Neural cell (in vitro differentiated cells): ENCODE measurements at regions not wholly inside any gene's neighbourhood (a gene's known extent, or its start where the extent isn't known, plus 50 kb on each side); places are given as distances from the start of the nearest gene placed in this dataset.

ENCODE experiments used
- H2AFZ ChIP-seq: fragments of 200-600, 300-800 bp; sonication (generic), shearing (Covaris generic); 2 replicates; pipeline ENCODE4 v1.6.0; 2014; ENCODE audit warnings: low read depth, mild to moderate bottlenecking, antibody characterized with exemption, low read length, moderate library complexity
- H3F3A ChIP-seq: fragments of 200-600 bp; shearing (Covaris generic); 2 replicates; pipeline ENCODE4 v1.6.1; 2016; ENCODE audit warnings: mild to moderate bottlenecking, moderate library complexity, mixed read lengths, antibody characterized with exemption, low read length; ENCODE audit not compliant: insufficient read depth, poor library complexity, severe bottlenecking
- H3K27ac ChIP-seq: fragments of 200-600, 300-800 bp; sonication (generic), shearing (Covaris generic); 2 replicates; pipeline ENCODE4 v1.5.1; 2014; ENCODE audit warnings: mild to moderate bottlenecking, low read length, moderate library complexity
- H3K27me3 ChIP-seq: fragments of 300-800, 200-600 bp; sonication (generic), shearing (Covaris generic); 2 replicates; pipeline ENCODE4 v1.6.0; 2014; ENCODE audit warnings: mild to moderate bottlenecking, low read depth, low read length, moderate library complexity; ENCODE audit not compliant: insufficient read depth
- H3K36me3 ChIP-seq: fragments of 300-800, 200-600 bp; sonication (generic), shearing (Covaris generic); 2 replicates; pipeline ENCODE4 v1.5.1; 2014; ENCODE audit warnings: mild to moderate bottlenecking, antibody characterized with exemption, low read length, moderate library complexity; ENCODE audit not compliant: insufficient read depth
- H3K4me2 ChIP-seq: fragments of 300-800, 200-600 bp; sonication (generic), shearing (Covaris generic); 2 replicates; pipeline ENCODE4 v1.6.0; 2014; ENCODE audit warnings: mild to moderate bottlenecking, low read length
- H3K4me3 ChIP-seq: fragments of 300-800, 200-600 bp; sonication (generic), shearing (Covaris generic); 2 replicates; pipeline ENCODE4 v1.5.1; 2014; ENCODE audit warnings: mild to moderate bottlenecking, low read length, moderate library complexity
- H3K79me2 ChIP-seq: fragments of 200-600 bp; shearing (Covaris generic); replicated peaks from 2 replicates; pipeline ENCODE4 v1.6.0; 2014; ENCODE audit warnings: mild to moderate bottlenecking, low read length, moderate library complexity; ENCODE audit not compliant: insufficient read depth
- H3K9ac ChIP-seq: fragments of 300-800, 200-600 bp; sonication (generic), shearing (Covaris generic); 2 replicates; pipeline ENCODE4 v1.6.1; 2016; ENCODE audit warnings: mild to moderate bottlenecking, low read length, mixed read lengths
- H3K9me2 ChIP-seq: fragments of 200-600 bp; shearing (Covaris generic); 2 replicates; pipeline ENCODE4 v1.6.1; 2016; ENCODE audit warnings: mild to moderate bottlenecking, low read length, mixed read lengths; ENCODE audit not compliant: insufficient read depth
- H3K9me3 ChIP-seq: fragments of 200-600, 300-800 bp; sonication (generic), shearing (Covaris generic); 2 replicates; pipeline ENCODE4 v1.6.1; 2016; ENCODE audit warnings: mild to moderate bottlenecking, mixed run types, low read length, moderate library complexity, mixed read lengths
- H4K20me1 ChIP-seq: fragments of 200-600 bp; shearing (Covaris generic); 2 replicates; pipeline ENCODE4 v1.6.1; 2016; ENCODE audit warnings: mild to moderate bottlenecking, mixed run types; ENCODE audit not compliant: insufficient read depth
- CTCF ChIP-seq: fragments of 450-650 bp; IDR thresholded peaks from 2 replicates; pipeline ENCODE4 v1.5.1; 2014; ENCODE audit warnings: antibody characterized with exemption, mild to moderate bottlenecking, moderate library complexity; ENCODE audit not compliant: poor library complexity, severe bottlenecking
- EP300 ChIP-seq: fragments of 450-650 bp; conservative IDR thresholded peaks from 2 replicates; pipeline ENCODE4 v1.6.1; 2014; ENCODE audit warnings: antibody characterized with exemption, mild to moderate bottlenecking, moderate library complexity; ENCODE audit not compliant: poor library complexity, severe bottlenecking
- EZH2 ChIP-seq: fragments of 200-600, 300-800 bp; shearing (Covaris generic), sonication (generic); IDR thresholded peaks from 2 replicates; pipeline ENCODE4 v1.6.1; 2014; ENCODE audit warnings: antibody characterized with exemption, low read length, borderline replicate concordance, mild to moderate bottlenecking; ENCODE audit not compliant: insufficient read depth, poor library complexity, severe bottlenecking
- MXI1 ChIP-seq: fragments of 450-650 bp; conservative IDR thresholded peaks from 2 replicates; pipeline ENCODE4 v1.6.1; 2014; ENCODE audit warnings: antibody characterized with exemption, mild to moderate bottlenecking; ENCODE audit not compliant: poor library complexity, severe bottlenecking
- POLR2AphosphoS5 ChIP-seq: IDR thresholded peaks from 2 replicates; pipeline ENCODE4 v1.6.1; 2012
- RAD21 ChIP-seq: fragments of 450-650 bp; conservative IDR thresholded peaks from 2 replicates; pipeline ENCODE4 v1.6.1; 2014; ENCODE audit warnings: antibody characterized with exemption, mild to moderate bottlenecking, moderate library complexity
- REST ChIP-seq: IDR thresholded peaks from 2 replicates; pipeline ENCODE4 v1.6.1; 2012; ENCODE audit warnings: borderline replicate concordance
- SMC3 ChIP-seq: fragments of 450-650 bp; conservative IDR thresholded peaks from 2 replicates; pipeline ENCODE4 v1.6.1; 2014; ENCODE audit warnings: antibody characterized with exemption, mild to moderate bottlenecking, moderate library complexity; ENCODE audit not compliant: poor library complexity
- TAF1 ChIP-seq: IDR thresholded peaks from 2 replicates; pipeline ENCODE4 v1.6.1; 2012; ENCODE audit warnings: low read depth

- Histone ChIP-seq H4K20me1 (no peaks in the 10 kb centered on the region), H3F3A (no peaks in the 10 kb centered on the region), H3K36me3 (no peaks in the 10 kb centered on the region), H3K27ac (no peak overlapping the region), H3K79me2 (no peaks in the 10 kb centered on the region), H3K9me3 (no peaks in the 10 kb centered on the region), H3K9me2 (no peaks in the 10 kb centered on the region), H3K9ac (no peak overlapping the region), H2AFZ (no peak overlapping the region), H3K4me2 (no peak overlapping the region), H3K4me3 (no peak overlapping the region), H3K27me3 (no peaks in the 10 kb centered on the region)
- TF ChIP-seq SMC3 = no peak
- no peak for TF ChIP-seq POLR2AphosphoS5
- no peak for TF ChIP-seq MXI1
- TF ChIP-seq EP300 = no peak
- TF ChIP-seq TAF1 = no peak
- TF ChIP-seq EZH2 = no peak
- no peak for TF ChIP-seq CTCF
- TF ChIP-seq REST = no peak
- no peak for TF ChIP-seq RAD21
Observed at GRCh38 chr3:106794442-106794841, 582.8 kb upstream of the CCDC54 start.

- H3K27me3 ChIP-seq = no peaks in the 10 kb centered on the region
- H3K4me2 ChIP-seq = no peak overlapping the region
- no peaks in the 10 kb centered on the region for H4K20me1 ChIP-seq
- H3K79me2 ChIP-seq = no peaks in the 10 kb centered on the region
- no peaks in the 10 kb centered on the region for H3F3A ChIP-seq
- no peaks in the 10 kb centered on the region for H3K9me3 ChIP-seq
- no peaks in the 10 kb centered on the region for H3K9me2 ChIP-seq
- H2AFZ ChIP-seq = no peak overlapping the region
- no peak overlapping the region for H3K27ac ChIP-seq
- H3K4me3 ChIP-seq = no peak overlapping the region
- TF ChIP-seq SMC3 (no peak), EP300 (no peak), REST (no peak), EZH2 (no peak), CTCF (no peak), MXI1 (no peak), RAD21 (no peak), POLR2AphosphoS5 (no peak), TAF1 (no peak)
- no peak overlapping the region for H3K9ac ChIP-seq
- no peaks in the 10 kb centered on the region for H3K36me3 ChIP-seq
Observed at GRCh38 chr3:106795553-106795952, 581.7 kb upstream of the CCDC54 start.
